DOHH2 (cell line): ENCODE measurements at regions not wholly inside any gene's neighbourhood (a gene's known extent, or its start where the extent isn't known, plus 50 kb on each side); places are given as distances from the start of the nearest gene placed in this dataset.

Experiments used
- H3F3A ChIP-seq: fragments of 200-600 bp; sonication (generic), shearing (Covaris generic); 2 replicates; pipeline ENCODE4 v1.6.0; 2016; ENCODE audit warnings: antibody characterized with exemption, mild to moderate bottlenecking; ENCODE audit not compliant: control insufficient read depth, insufficient read depth
- H3K27ac ChIP-seq: fragments of 200-600 bp; sonication (generic); 2 replicates; pipeline ENCODE4 v1.5.1; 2014; ENCODE audit warnings: low read depth, mild to moderate bottlenecking, low read length, moderate library complexity
- H3K27me3 ChIP-seq: fragments of 200-600 bp; sonication (generic); 2 replicates; pipeline ENCODE4 v1.6.1; 2014; ENCODE audit warnings: mild to moderate bottlenecking, low read length, mixed read lengths; ENCODE audit not compliant: control insufficient read depth
- H3K36me3 ChIP-seq: fragments of 200-600 bp; sonication (generic); 2 replicates; pipeline ENCODE4 v1.6.1; 2014; ENCODE audit warnings: mild to moderate bottlenecking, low read length, moderate library complexity, mixed read lengths; ENCODE audit not compliant: control insufficient read depth
- H3K4me1 ChIP-seq: fragments of 200-600 bp; sonication (generic); 2 replicates; pipeline ENCODE4 v1.6.1; 2014; ENCODE audit warnings: mild to moderate bottlenecking, low read length, mixed read lengths; ENCODE audit not compliant: control insufficient read depth
- H3K4me2 ChIP-seq: fragments of 200-600 bp; sonication (generic); 2 replicates; pipeline ENCODE4 v1.6.0; 2014; ENCODE audit warnings: mild to moderate bottlenecking, low read length, moderate library complexity
- H3K4me3 ChIP-seq: fragments of 200-600 bp; sonication (generic); 2 replicates; pipeline ENCODE4 v1.5.1; 2014; ENCODE audit warnings: mild to moderate bottlenecking, low read length, mixed read lengths
- H3K79me2 ChIP-seq: fragments of 200-600 bp; sonication (generic); 2 replicates; pipeline ENCODE4 v1.6.1; 2014; ENCODE audit warnings: mild to moderate bottlenecking, low read length, mixed read lengths; ENCODE audit not compliant: control insufficient read depth
- H3K9me2 ChIP-seq: fragments of 200-600 bp; sonication (generic); replicated peaks from 2 replicates; pipeline ENCODE4 v1.6.1; 2014; ENCODE audit warnings: mild to moderate bottlenecking, low read length, mixed read lengths; ENCODE audit not compliant: control insufficient read depth
- H3K9me3 ChIP-seq: fragments of 200-600 bp; sonication (generic); 2 replicates; pipeline ENCODE4 v1.6.1; 2014; ENCODE audit warnings: antibody characterized with exemption, low read length, mixed read lengths; ENCODE audit not compliant: control insufficient read depth, insufficient read depth
- H4K20me1 ChIP-seq: fragments of 200-600 bp; sonication (generic); 2 replicates; pipeline ENCODE4 v1.6.0; 2014; ENCODE audit warnings: low read depth, mild to moderate bottlenecking, antibody characterized with exemption, low read length, moderate library complexity; ENCODE audit not compliant: control insufficient read depth, insufficient read depth
- CTCF ChIP-seq: fragments of 200-600 bp; sonication (generic); IDR thresholded peaks from one replicate; pipeline ENCODE4 v1.5.1; 2014; ENCODE audit warnings: antibody characterized with exemption, mild to moderate bottlenecking, low read depth, low read length; ENCODE audit not compliant: poor library complexity, severe bottlenecking
- EZH2phosphoT487 ChIP-seq: fragments of 200-600 bp; sonication (generic); IDR thresholded peaks from 2 replicates; pipeline ENCODE4 v1.6.1; 2017; ENCODE audit warnings: borderline replicate concordance, mild to moderate bottlenecking, antibody characterized with exemption, low read length, moderate library complexity, mixed read lengths

DNA sequence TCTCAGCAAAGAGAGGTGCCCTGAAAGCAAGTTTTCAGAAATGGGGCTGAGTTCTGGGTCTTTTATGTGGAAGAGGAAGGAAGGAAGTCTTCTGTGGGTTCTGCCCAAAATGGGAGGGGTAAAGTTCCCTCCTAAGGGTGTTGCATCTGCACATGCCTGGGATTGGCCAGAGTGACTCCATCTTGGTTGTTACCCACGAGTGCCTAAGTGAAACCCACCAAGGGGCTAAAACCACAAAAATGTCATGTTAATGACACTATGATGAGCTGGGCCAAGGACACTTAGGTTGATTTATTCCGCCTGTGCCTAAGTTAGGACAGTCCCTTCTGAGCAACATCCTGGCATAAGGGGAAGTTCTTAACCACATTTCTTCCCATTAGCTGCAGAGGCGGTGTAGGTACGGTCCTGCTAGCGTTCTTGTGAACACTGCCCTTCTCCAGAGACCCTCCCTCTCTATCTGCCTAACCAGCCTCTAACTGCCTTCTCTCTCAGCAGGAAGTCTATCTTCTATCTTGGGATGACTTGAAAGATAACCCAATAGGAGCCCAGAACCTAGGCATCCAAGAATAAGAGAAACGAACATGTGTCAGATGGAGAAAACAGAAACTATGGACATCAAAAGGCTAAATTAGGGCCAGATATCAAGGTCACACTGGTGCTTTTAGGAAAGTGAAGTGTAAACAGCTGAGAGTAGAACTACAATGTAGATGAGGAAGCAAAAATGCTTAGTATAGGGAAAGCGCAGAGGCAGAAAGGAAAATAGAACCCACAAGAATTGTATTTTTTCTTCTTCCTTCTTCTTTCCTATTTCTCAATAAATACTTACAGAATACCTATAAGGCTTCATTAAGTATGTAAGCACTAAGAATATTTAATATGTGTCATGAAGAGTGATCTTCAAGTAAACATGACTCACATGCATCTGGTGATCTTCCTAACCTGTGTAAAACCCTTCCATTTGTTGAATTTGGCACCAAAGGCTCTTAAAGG, 104.2 kb upstream of the AMN1 start:
- H3K36me3 ChIP-seq, result no peaks in the 10 kb centered on the region
- H3K79me2 ChIP-seq, result no peaks in the 10 kb centered on the region
- H3K4me2 ChIP-seq, result no peak overlapping the region; the same call in 1 of the 2 replicates
- no peaks in the 10 kb centered on the region for H4K20me1 ChIP-seq
- no peaks in the 10 kb centered on the region for H3K27me3 ChIP-seq
- no peaks in the 10 kb centered on the region for H3K9me2 ChIP-seq
- H3K27ac ChIP-seq, result no peak overlapping the region
- H3K4me3 ChIP-seq, result no peak overlapping the region
- H3K9me3 ChIP-seq, result peaks cover 9% of the 10 kb centered on the region; the same call in 1 of the 2 replicates
- TF ChIP-seq CTCF (no peak), EZH2phosphoT487 (no peak)
- H3F3A ChIP-seq, result peaks cover 4% of the 10 kb centered on the region; the same call in 1 of the 2 replicates
- peaks cover 35% of the 10 kb centered on the region for H3K4me1 ChIP-seq

DNA sequence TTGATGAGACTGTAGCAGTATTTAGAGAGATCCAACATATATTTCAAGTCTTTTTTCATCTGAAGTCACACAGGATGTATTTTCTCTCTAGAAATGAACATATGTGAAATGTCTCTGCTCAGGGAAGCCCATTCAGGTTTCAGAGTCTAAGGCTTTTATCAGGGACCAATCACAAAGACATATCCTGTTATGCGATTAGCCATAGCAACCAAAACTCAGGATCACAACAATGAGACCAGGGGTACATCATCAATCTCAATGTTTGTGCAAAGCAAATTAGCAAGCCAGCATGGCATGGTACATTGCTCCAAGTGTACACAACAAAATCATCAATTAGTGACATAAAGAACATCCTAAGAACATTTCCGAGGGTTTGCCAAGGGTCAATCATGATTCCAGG, 99.2 kb upstream of the AMN1 start:
- Histone ChIP-seq H3K9me2 (no peaks in the 10 kb centered on the region), H3K4me2 (no peak overlapping the region), H3K79me2 (no peaks in the 10 kb centered on the region), H3F3A (no peaks in the 10 kb centered on the region), H3K9me3 (peaks cover 21% of the 10 kb centered on the region), H3K4me1 (peaks cover 10% of the 10 kb centered on the region), H3K4me3 (no peak overlapping the region), H3K27ac (no peak overlapping the region), H3K36me3 (peaks cover 5% of the 10 kb centered on the region; the same call in 1 of the 2 replicates), H3K27me3 (no peaks in the 10 kb centered on the region), H4K20me1 (no peaks in the 10 kb centered on the region)
- TF ChIP-seq CTCF (no peak), EZH2phosphoT487 (no peak)

- H3K4me2 ChIP-seq, result no peak overlapping the region
- no peaks in the 10 kb centered on the region for H3K9me2 ChIP-seq
- peaks cover 5% of the 10 kb centered on the region; the same call in 1 of the 2 replicates for H3K36me3 ChIP-seq
- H3F3A ChIP-seq, result no peaks in the 10 kb centered on the region; the same call in 1 of the 2 replicates
- no peaks in the 10 kb centered on the region for H3K79me2 ChIP-seq
- no peak overlapping the region for H3K4me3 ChIP-seq
- 0 out of 2 replicates have a peak, but pooled peaks cover 4% of the 10 kb centered on the region for H3K4me1 ChIP-seq
- H4K20me1 ChIP-seq, result no peaks in the 10 kb centered on the region
- no peaks in the 10 kb centered on the region for H3K27me3 ChIP-seq
- no peak overlapping the region for H3K27ac ChIP-seq
- TF ChIP-seq CTCF (no peak), EZH2phosphoT487 (no peak)
- peaks cover 15% of the 10 kb centered on the region for H3K9me3 ChIP-seq
Observed at GRCh38 chr12:31822761-31823160, 93.9 kb upstream of the AMN1 start.
